ENCODE measurements at regions not wholly inside any gene's neighbourhood (a gene's known extent, or its start where the extent isn't known, plus 50 kb on each side); places are given as distances from the start of the nearest gene placed in this dataset.

GRCh38 chr20:39758876-39759275, 796.7 kb downstream of the DHX35 start:
- no peak overlapping the region for H3K4me3 ChIP-seq (ENCODE audit: low read depth, low read length)
- no peak for DNase-seq (ENCODE audit: low read depth)
- no peak for TF ChIP-seq CTCF (conservative IDR thresholded peaks at IDR 0.05; ENCODE audit: low read depth, low read length)

- no peak for DNase-seq (ENCODE audit: low read depth)
- no peak for TF ChIP-seq CTCF (conservative IDR thresholded peaks at IDR 0.05; ENCODE audit: low read depth, low read length)
- H3K4me3 ChIP-seq (ENCODE audit: low read depth, low read length): no peak overlapping the region
Measured at GRCh38 chr20:39756828-39757227, 794.7 kb downstream of the DHX35 start.

- H3K4me3 ChIP-seq (ENCODE audit: low read depth, low read length): no peak overlapping the region
- DNase-seq (ENCODE audit: low read depth): no peak
- no peak for TF ChIP-seq CTCF (conservative IDR thresholded peaks at IDR 0.05; ENCODE audit: low read depth, low read length)
Measured at GRCh38 chr20:39756369-39756768, 794.2 kb downstream of the DHX35 start.

GRCh38 chr20:39752262-39752876, 790.2 kb downstream of the DHX35 start:
- DNase-seq (ENCODE audit: low read depth): no peak
- no peak for TF ChIP-seq CTCF (conservative IDR thresholded peaks at IDR 0.05; ENCODE audit: low read depth, low read length)
- H3K4me3 ChIP-seq (ENCODE audit: low read depth, low read length): no peak overlapping the region

- DNase-seq (ENCODE audit: low read depth): no peak
- TF ChIP-seq CTCF (conservative IDR thresholded peaks at IDR 0.05; ENCODE audit: low read depth, low read length): no peak
- no peak overlapping the region for H3K4me3 ChIP-seq (ENCODE audit: low read depth, low read length)
Measured at GRCh38 chr20:39751557-39752137, 789.5 kb downstream of the DHX35 start.

- H3K4me3 ChIP-seq (ENCODE audit: low read depth, low read length): no peak overlapping the region
- DNase-seq (ENCODE audit: low read depth): no peak
Measured at GRCh38 chr20:39745380-39745779, 783.2 kb downstream of the DHX35 start.

More at GRCh38 chr20:39745380-39745779, 783.2 kb downstream of the DHX35 start:
- no peak for TF ChIP-seq CTCF (conservative IDR thresholded peaks at IDR 0.05; ENCODE audit: low read depth, low read length)

Data from epithelial cell of proximal tubule (primary cell).